ENCODE measurements at regions not wholly inside any gene's neighbourhood (a gene's known extent, or its start where the extent isn't known, plus 50 kb on each side); places are given as distances from the start of the nearest gene placed in this dataset.

- Histone ChIP-seq H4K20me1 (ENCODE audit: insufficient read depth) (no peaks in the 10 kb centered on the region), H3K36me3 (ENCODE audit: insufficient read depth, low read length) (no peaks in the 10 kb centered on the region), H2AFZ (ENCODE audit: low read depth, low read length) (no peak overlapping the region), H3K27me3 (ENCODE audit: insufficient read depth, low read depth, low read length) (no peaks in the 10 kb centered on the region), H3K9me3 (ENCODE audit: low read length) (no peaks in the 10 kb centered on the region), H3K9ac (ENCODE audit: low read length) (no peak overlapping the region), H3K27ac (ENCODE audit: low read length) (no peak overlapping the region), H3K4me2 (ENCODE audit: low read length) (no peak overlapping the region), H3K9me2 (ENCODE audit: insufficient read depth, low read length) (no peaks in the 10 kb centered on the region), H3K4me3 (ENCODE audit: low read length) (no peak overlapping the region), H3K79me2 (replicated peaks; ENCODE audit: insufficient read depth, low read length) (no peaks in the 10 kb centered on the region), H3F3A (ENCODE audit: insufficient read depth, low read length, poor library complexity, severe bottlenecking) (no peaks in the 10 kb centered on the region)
- TF ChIP-seq EZH2 (IDR thresholded peaks at IDR 0.05; ENCODE audit: borderline replicate concordance, insufficient read depth, low read length, poor library complexity, severe bottlenecking) (no peak), EP300 (conservative IDR thresholded peaks at IDR 0.05; ENCODE audit: poor library complexity, severe bottlenecking) (no peak), RAD21 (conservative IDR thresholded peaks at IDR 0.05) (no peak), SMC3 (conservative IDR thresholded peaks at IDR 0.05; ENCODE audit: poor library complexity) (no peak), TAF1 (IDR thresholded peaks at IDR 0.05; ENCODE audit: low read depth) (no peak), POLR2AphosphoS5 (IDR thresholded peaks at IDR 0.05) (no peak), MXI1 (conservative IDR thresholded peaks at IDR 0.05; ENCODE audit: poor library complexity, severe bottlenecking) (no peak), REST (IDR thresholded peaks at IDR 0.05; ENCODE audit: borderline replicate concordance) (no peak), CTCF (IDR thresholded peaks at IDR 0.05; ENCODE audit: poor library complexity, severe bottlenecking) (no peak)
Measured at GRCh38 chr7:92926697-92927044, 90.3 kb upstream of the CDK6 start.

GRCh38 chr7:92925876-92926696 is 89.7 kb upstream of the CDK6 start:
- TF ChIP-seq RAD21 (conservative IDR thresholded peaks at IDR 0.05) = no peak
- no peak for TF ChIP-seq TAF1 (IDR thresholded peaks at IDR 0.05; ENCODE audit: low read depth)
- TF ChIP-seq REST (IDR thresholded peaks at IDR 0.05; ENCODE audit: borderline replicate concordance) = no peak
- TF ChIP-seq SMC3 (conservative IDR thresholded peaks at IDR 0.05; ENCODE audit: poor library complexity) = no peak
- TF ChIP-seq EZH2 (IDR thresholded peaks at IDR 0.05; ENCODE audit: borderline replicate concordance, insufficient read depth, low read length, poor library complexity, severe bottlenecking) = no peak
- no peak for TF ChIP-seq MXI1 (conservative IDR thresholded peaks at IDR 0.05; ENCODE audit: poor library complexity, severe bottlenecking)
- TF ChIP-seq POLR2AphosphoS5 (IDR thresholded peaks at IDR 0.05) = no peak
- TF ChIP-seq CTCF (IDR thresholded peaks at IDR 0.05; ENCODE audit: poor library complexity, severe bottlenecking) = no peak
- TF ChIP-seq EP300 (conservative IDR thresholded peaks at IDR 0.05; ENCODE audit: poor library complexity, severe bottlenecking) = no peak
- Histone ChIP-seq H3K4me3 (ENCODE audit: low read length) (no peak overlapping the region), H3K79me2 (replicated peaks; ENCODE audit: insufficient read depth, low read length) (no peaks in the 10 kb centered on the region), H3K4me2 (ENCODE audit: low read length) (no peak overlapping the region), H4K20me1 (ENCODE audit: insufficient read depth) (no peaks in the 10 kb centered on the region), H3K27me3 (ENCODE audit: insufficient read depth, low read depth, low read length) (no peaks in the 10 kb centered on the region), H2AFZ (ENCODE audit: low read depth, low read length) (no peak overlapping the region), H3K9me3 (ENCODE audit: low read length) (no peaks in the 10 kb centered on the region), H3K9me2 (ENCODE audit: insufficient read depth, low read length) (no peaks in the 10 kb centered on the region), H3K27ac (ENCODE audit: low read length) (no peak overlapping the region), H3F3A (ENCODE audit: insufficient read depth, low read length, poor library complexity, severe bottlenecking) (no peaks in the 10 kb centered on the region), H3K9ac (ENCODE audit: low read length) (no peak overlapping the region), H3K36me3 (ENCODE audit: insufficient read depth, low read length) (no peaks in the 10 kb centered on the region)

Measured in neural cell (in vitro differentiated cells).